ENCODE measurements at regions not wholly inside any gene's neighbourhood (a gene's known extent, or its start where the extent isn't known, plus 50 kb on each side); places are given as distances from the start of the nearest gene placed in this dataset.
A peak's percentile ranks its signal among the peaks of the same experiment; 100 is the strongest.

- H3K36me3 ChIP-seq, result no peaks in the 10 kb centered on the region
- 85 to 87% methylated on average over 4 of the region's 4 CpGs for WGBS, 2 donors
- TF ChIP-seq POLR2AphosphoS5 (IDR thresholded peaks at IDR 0.05) (no peak), POLR2A (IDR thresholded peaks at IDR 0.05) (no peak), CTCF (IDR thresholded peaks at IDR 0.05) (no peak), EP300 (IDR thresholded peaks at IDR 0.05) (no peak)
- no peaks in the 10 kb centered on the region for H3K9me3 ChIP-seq
- no peaks in the 10 kb centered on the region for H3K4me1 ChIP-seq
- DNase-seq, result no peak
- no peak overlapping the region for H3K27ac ChIP-seq
- intact Hi-C loops (cut with DNase I), result no loop called here
- H3K4me3 ChIP-seq, result no peak overlapping the region
- no peaks in the 10 kb centered on the region for H3K27me3 ChIP-seq
These were observed 532.6 kb upstream of the EPHA5 start for GRCh38 chr4:66202870-66203269.

- Histone ChIP-seq H3K27me3 (no peaks in the 10 kb centered on the region), H3K27ac (no peak overlapping the region), H3K4me3 (no peak overlapping the region), H3K36me3 (no peaks in the 10 kb centered on the region), H3K4me1 (no peaks in the 10 kb centered on the region), H3K9me3 (no peaks in the 10 kb centered on the region)
- TF ChIP-seq EP300 (IDR thresholded peaks at IDR 0.05) (no peak), POLR2AphosphoS5 (IDR thresholded peaks at IDR 0.05) (no peak), POLR2A (IDR thresholded peaks at IDR 0.05) (no peak), CTCF (IDR thresholded peaks at IDR 0.05) (no peak)
- DNase-seq, result no peak
- 23 to 35% methylated on average over 1 of the region's 1 CpG for WGBS, 2 donors
- intact Hi-C loops (cut with DNase I), result no loop called here
These were observed 527.2 kb upstream of the EPHA5 start for GRCh38 chr4:66197451-66197850.

GRCh38 chr4:66193487-66193886 lies 523.2 kb upstream of the EPHA5 start:
- Histone ChIP-seq H3K27ac (no peak overlapping the region), H3K4me1 (no peaks in the 10 kb centered on the region), H3K27me3 (no peaks in the 10 kb centered on the region), H3K9me3 (no peaks in the 10 kb centered on the region), H3K36me3 (no peaks in the 10 kb centered on the region), H3K4me3 (no peak overlapping the region)
- intact Hi-C loops (cut with DNase I), result no loop called here
- no peak for TF ChIP-seq CTCF (IDR thresholded peaks at IDR 0.05)
- TF ChIP-seq EP300 (IDR thresholded peaks at IDR 0.05), result no peak
- TF ChIP-seq POLR2AphosphoS5 (IDR thresholded peaks at IDR 0.05), result no peak
- no peak for TF ChIP-seq POLR2A (IDR thresholded peaks at IDR 0.05)
- no peak for DNase-seq
- 85 to 94% methylated on average over 1 of the region's 1 CpG for WGBS, 2 donors

- no peaks in the 10 kb centered on the region for H3K27me3 ChIP-seq
- H3K4me1 ChIP-seq, result no peaks in the 10 kb centered on the region
- TF ChIP-seq EP300 (IDR thresholded peaks at IDR 0.05) (no peak), CTCF (IDR thresholded peaks at IDR 0.05) (no peak), POLR2AphosphoS5 (IDR thresholded peaks at IDR 0.05) (no peak), POLR2A (IDR thresholded peaks at IDR 0.05) (no peak)
- no peak overlapping the region for H3K27ac ChIP-seq
- peak; percentile 54 for DNase-seq
- H3K9me3 ChIP-seq, result no peaks in the 10 kb centered on the region
- WGBS, 2 donors, result 70 to 81% methylated on average over 3 of the region's 3 CpGs
- no peak overlapping the region for H3K4me3 ChIP-seq
- intact Hi-C loops (cut with DNase I), result no loop called here
- H3K36me3 ChIP-seq, result no peaks in the 10 kb centered on the region
These were observed 517.0 kb upstream of the EPHA5 start for GRCh38 chr4:66187175-66187720.

- TF ChIP-seq EP300 (IDR thresholded peaks at IDR 0.05) (no peak), POLR2AphosphoS5 (IDR thresholded peaks at IDR 0.05) (no peak), CTCF (IDR thresholded peaks at IDR 0.05) (no peak), POLR2A (IDR thresholded peaks at IDR 0.05) (no peak)
- Histone ChIP-seq H3K9me3 (no peaks in the 10 kb centered on the region), H3K4me3 (no peak overlapping the region), H3K27ac (no peak overlapping the region), H3K27me3 (no peaks in the 10 kb centered on the region), H3K4me1 (no peaks in the 10 kb centered on the region), H3K36me3 (no peaks in the 10 kb centered on the region)
- intact Hi-C loops (cut with DNase I), result no loop called here
- no peak for DNase-seq
These were observed 515.8 kb upstream of the EPHA5 start for GRCh38 chr4:66186095-66186494.
